Tibial artery (tissue), 4 donors: ENCODE measurements at regions not wholly inside any gene's neighbourhood (a gene's known extent, or its start where the extent isn't known, plus 50 kb on each side); places are given as distances from the start of the nearest gene placed in this dataset.

Experiments
- DNase-seq, 2 donors: peaks; one replicate each; pipeline ENCODE4 v3.0.0-alpha.2; 2019
- H3K27ac ChIP-seq, 2 donors: fragments of 200-600 bp; sonication (generic) in 1 of 2; 1 replicate in 1 of 2; 2 replicates in 1 of 2; pipeline ENCODE4 v1.5.1; 2018 to 2019; ENCODE audit warnings: mild to moderate bottlenecking in 1 of 2
- H3K27me3 ChIP-seq, 2 donors: fragments of 200-600 bp; sonication (generic) in 1 of 2; one replicate each; pipeline versions ENCODE4 v1.5.1 to v1.6.0; 2016 to 2019
- H3K36me3 ChIP-seq, 3 donors: fragments of 200-600 bp; sonication (generic) in 2 of 3; one replicate each; pipeline ENCODE4 v1.5.1; 2016 to 2019; ENCODE audit warnings: mild to moderate bottlenecking in 2 of 3
- H3K4me1 ChIP-seq, 4 donors: fragments of 200-600 bp; sonication (generic) in 2 of 4; 1 replicate in 3 of 4; 2 replicates in 1 of 4; pipeline ENCODE4 v1.5.1; 2016 to 2019
- H3K4me3 ChIP-seq, 2 donors: fragments of 200-600 bp; sonication (generic) in 1 of 2; 1 replicate in 1 of 2; 2 replicates in 1 of 2; pipeline ENCODE4 v1.5.1; 2018 to 2019; ENCODE audit warnings: mild to moderate bottlenecking in 2 of 2
- H3K9me3 ChIP-seq, 3 donors: fragments of 200-600 bp; sonication (generic) in 1 of 3; one replicate each; pipeline ENCODE4 v1.5.1; 2016 to 2019
- intact Hi-C: fragments of 100-400 bp; cut with DNase I; formaldehyde crosslinking; loops from one replicate; pipeline ENCODE4 v1.15.0; 2023; ENCODE audit warnings: low total_unique reads
- TF ChIP-seq, protein P1 (sequence below), 2 experiments: fragments of 200-600 bp in 1 of 2; fragments of 450-650 bp in 1 of 2; IDR thresholded peaks; one replicate each; pipeline ENCODE4 v1.5.1; 2017 to 2019; ENCODE audit warnings: antibody characterized with exemption in 2 of 2, mild to moderate bottlenecking in 1 of 2, moderate library complexity in 1 of 2

GRCh38 chr3:24915639-24916038 is 421.0 kb upstream of the THRB start:
- Histone ChIP-seq H3K27ac (no peak overlapping the region), H3K27me3 (no peaks in the 10 kb centered on the region), H3K9me3 (no peaks in the 10 kb centered on the region), H3K36me3 (no peaks in the 10 kb centered on the region), H3K4me1 (no peaks in the 10 kb centered on the region), H3K4me3 (no peak overlapping the region)
- intact Hi-C loops = no loop called here
- TF ChIP-seq, protein P1, sequence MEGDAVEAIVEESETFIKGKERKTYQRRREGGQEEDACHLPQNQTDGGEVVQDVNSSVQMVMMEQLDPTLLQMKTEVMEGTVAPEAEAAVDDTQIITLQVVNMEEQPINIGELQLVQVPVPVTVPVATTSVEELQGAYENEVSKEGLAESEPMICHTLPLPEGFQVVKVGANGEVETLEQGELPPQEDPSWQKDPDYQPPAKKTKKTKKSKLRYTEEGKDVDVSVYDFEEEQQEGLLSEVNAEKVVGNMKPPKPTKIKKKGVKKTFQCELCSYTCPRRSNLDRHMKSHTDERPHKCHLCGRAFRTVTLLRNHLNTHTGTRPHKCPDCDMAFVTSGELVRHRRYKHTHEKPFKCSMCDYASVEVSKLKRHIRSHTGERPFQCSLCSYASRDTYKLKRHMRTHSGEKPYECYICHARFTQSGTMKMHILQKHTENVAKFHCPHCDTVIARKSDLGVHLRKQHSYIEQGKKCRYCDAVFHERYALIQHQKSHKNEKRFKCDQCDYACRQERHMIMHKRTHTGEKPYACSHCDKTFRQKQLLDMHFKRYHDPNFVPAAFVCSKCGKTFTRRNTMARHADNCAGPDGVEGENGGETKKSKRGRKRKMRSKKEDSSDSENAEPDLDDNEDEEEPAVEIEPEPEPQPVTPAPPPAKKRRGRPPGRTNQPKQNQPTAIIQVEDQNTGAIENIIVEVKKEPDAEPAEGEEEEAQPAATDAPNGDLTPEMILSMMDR (IDR thresholded peaks at IDR 0.05) = no peak
- no peak for DNase-seq

GRCh38 chr3:24917908-24918307 is 423.3 kb upstream of the THRB start:
- Histone ChIP-seq H3K4me1 (no peaks in the 10 kb centered on the region), H3K9me3 (no peaks in the 10 kb centered on the region), H3K4me3 (no peak overlapping the region), H3K27ac (no peak overlapping the region), H3K36me3 (no peaks in the 10 kb centered on the region), H3K27me3 (no peaks in the 10 kb centered on the region)
- intact Hi-C loops = no loop called here
- TF ChIP-seq, protein P1 (IDR thresholded peaks at IDR 0.05) = no peak
- DNase-seq = no peak

GRCh38 chr3:24923570-24923969 is 428.9 kb upstream of the THRB start:
- intact Hi-C loops = no loop called here
- Histone ChIP-seq H3K27me3 (no peaks in the 10 kb centered on the region), H3K9me3 (no peaks in the 10 kb centered on the region), H3K36me3 (no peaks in the 10 kb centered on the region), H3K4me1 (no peaks in the 10 kb centered on the region), H3K27ac (no peak overlapping the region), H3K4me3 (no peak overlapping the region)
- TF ChIP-seq, protein P1 (IDR thresholded peaks at IDR 0.05) = no peak
- no peak for DNase-seq

GRCh38 chr3:24929521-24929920 is 434.9 kb upstream of the THRB start:
- Histone ChIP-seq H3K36me3 (no peaks in the 10 kb centered on the region), H3K9me3 (no peaks in the 10 kb centered on the region), H3K4me1 (no peaks in the 10 kb centered on the region), H3K27ac (no peak overlapping the region), H3K4me3 (no peak overlapping the region), H3K27me3 (no peaks in the 10 kb centered on the region)
- no peak for DNase-seq
- TF ChIP-seq, protein P1 (IDR thresholded peaks at IDR 0.05) = no peak
- intact Hi-C loops = no loop called here

- Histone ChIP-seq H3K4me1 (no peaks in the 10 kb centered on the region), H3K36me3 (no peaks in the 10 kb centered on the region), H3K9me3 (no peaks in the 10 kb centered on the region), H3K4me3 (no peak overlapping the region), H3K27ac (no peak overlapping the region), H3K27me3 (no peaks in the 10 kb centered on the region)
- intact Hi-C loops = no loop called here
- TF ChIP-seq, protein P1 (IDR thresholded peaks at IDR 0.05) = no peak
- DNase-seq = no peak
Observed at GRCh38 chr3:24933401-24933800, 438.8 kb upstream of the THRB start.

- TF ChIP-seq, protein P1 (IDR thresholded peaks at IDR 0.05) = no peak
- DNase-seq = no peak
- no peak overlapping the region for H3K27ac ChIP-seq
- H3K4me1 ChIP-seq = no peaks in the 10 kb centered on the region
- H3K27me3 ChIP-seq = no peaks in the 10 kb centered on the region
- H3K4me3 ChIP-seq = no peak overlapping the region
- no peaks in the 10 kb centered on the region for H3K36me3 ChIP-seq
- intact Hi-C loops = no loop called here
- H3K9me3 ChIP-seq = no peaks in the 10 kb centered on the region
Observed at GRCh38 chr3:24936574-24936973, 441.9 kb upstream of the THRB start.
